GM23338 (cell line): ENCODE measurements at regions not wholly inside any gene's neighbourhood (a gene's known extent, or its start where the extent isn't known, plus 50 kb on each side); places are given as distances from the start of the nearest gene placed in this dataset.
A peak's percentile ranks its signal among the peaks of the same experiment; 100 is the strongest.

Experiments used
- ATAC-seq: fragments of 200-7000 bp; cut with Tn5 transposase; 3 replicates; pipeline ENCODE4 v1.9.1; 2020
- DNase-seq: peaks from one replicate; pipeline ENCODE4 v3.0.0-alpha.2; 2015; ENCODE audit warnings: low spot score
- H2AFZ ChIP-seq: fragments of 200-600 bp; sonication (generic); 2 replicates; pipeline ENCODE4 v1.8.0; 2016; ENCODE audit warnings: antibody characterized with exemption, mild to moderate bottlenecking, moderate library complexity
- H3F3A ChIP-seq: fragments of 200-600 bp; sonication (generic); replicated peaks from 2 replicates; pipeline ENCODE4 v1.8.0; 2017; ENCODE audit warnings: antibody characterized with exemption, mixed run types, low read depth
- H3K27ac ChIP-seq: fragments of 200-600 bp; sonication (generic); 2 replicates; pipeline ENCODE4 v1.6.1; 2016; ENCODE audit warnings: low read depth
- H3K27me3 ChIP-seq: fragments of 200-600 bp; sonication (generic); 2 replicates; pipeline ENCODE4 v1.8.0; 2016; ENCODE audit warnings: mild to moderate bottlenecking, mixed run types, moderate library complexity; ENCODE audit not compliant: insufficient read depth
- H3K36me3 ChIP-seq: fragments of 200-600 bp; sonication (generic); 2 replicates; pipeline ENCODE4 v1.8.0; 2016; ENCODE audit warnings: mild to moderate bottlenecking; ENCODE audit not compliant: insufficient read depth
- H3K4me1 ChIP-seq: fragments of 200-600 bp; sonication (generic); 2 replicates; pipeline ENCODE4 v1.8.0; 2016; ENCODE audit warnings: mild to moderate bottlenecking, moderate library complexity; ENCODE audit not compliant: insufficient read depth
- H3K4me2 ChIP-seq: fragments of 200-600 bp; sonication (generic); 2 replicates; pipeline ENCODE4 v1.7.1; 2017; ENCODE audit warnings: mixed run types
- H3K4me3 ChIP-seq: fragments of 200-600 bp; sonication (generic); 2 replicates; pipeline ENCODE4 v1.6.1; 2016; ENCODE audit warnings: mixed run types
- H3K79me2 ChIP-seq: fragments of 200-600 bp; sonication (generic); replicated peaks from 2 replicates; pipeline ENCODE4 v1.8.0; 2017; ENCODE audit warnings: mild to moderate bottlenecking; ENCODE audit not compliant: insufficient read depth
- H3K9me2 ChIP-seq: fragments of 200-600 bp; sonication (generic); 2 replicates; pipeline ENCODE4 v1.8.0; 2017; ENCODE audit not compliant: insufficient read depth
- H4K20me1 ChIP-seq: fragments of 200-600 bp; sonication (generic); replicated peaks from 2 replicates; pipeline ENCODE4 v1.8.0; 2017; ENCODE audit warnings: mild to moderate bottlenecking; ENCODE audit not compliant: insufficient read depth
- H3K27ac Mint-ChIP-seq: 2 replicates; pipeline ENCODE4 v1.8.0; 2020; ENCODE audit warnings: inconsistent platforms, mild to moderate bottlenecking, moderate library complexity, mixed read lengths
- H3K27me3 Mint-ChIP-seq: 3 replicates; pipeline ENCODE4 v1.8.0; 2022; ENCODE audit warnings: low read depth, mild to moderate bottlenecking, moderate library complexity, mixed read lengths, inconsistent platforms; ENCODE audit not compliant: insufficient read depth, poor library complexity
- H3K36me3 Mint-ChIP-seq: 3 replicates; pipeline ENCODE4 v1.8.0; 2021; ENCODE audit warnings: low read depth, mild to moderate bottlenecking, inconsistent platforms, moderate library complexity, mixed read lengths
- H3K4me1 Mint-ChIP-seq: 3 replicates; pipeline ENCODE4 v1.8.0; 2020; ENCODE audit warnings: mild to moderate bottlenecking, inconsistent platforms, mixed read lengths
- H3K4me3 Mint-ChIP-seq: 3 replicates; pipeline ENCODE4 v1.8.0; 2021; ENCODE audit warnings: moderate library complexity, mild to moderate bottlenecking, inconsistent platforms, mixed read lengths
- H3K9me3 Mint-ChIP-seq: 3 replicates; pipeline ENCODE4 v1.8.0; 2020; ENCODE audit warnings: moderate library complexity, mild to moderate bottlenecking, inconsistent platforms, mixed read lengths
- CREB1 ChIP-seq: fragments of 250-450 bp; sonication (Bioruptor Pico); IDR thresholded peaks from 2 replicates; pipeline ENCODE4 v1.5.0; 2020; ENCODE audit warnings: low read depth, mild to moderate bottlenecking, moderate library complexity
- CTCF ChIP-seq, 2 experiments: fragments of 200-600 bp in 1 of 2; sonication (generic) in 1 of 2; conservative IDR thresholded peaks; 2 replicates each; pipeline versions ENCODE4 v1.5.1 to v1.6.1; 2016 to 2017; ENCODE audit warnings: antibody characterized with exemption in 2 of 2, low read depth in 2 of 2, mild to moderate bottlenecking in 2 of 2, moderate library complexity in 1 of 2
- ETS1 ChIP-seq: IDR thresholded peaks from 2 replicates; pipeline ENCODE4 v1.6.1; 2016; ENCODE audit warnings: antibody characterized with exemption
- EZH2 ChIP-seq: fragments of 200-600 bp; sonication (generic); IDR thresholded peaks from one replicate; pipeline ENCODE4 v1.8.0; 2017; ENCODE audit warnings: antibody characterized with exemption, mild to moderate bottlenecking, low read depth; ENCODE audit not compliant: unreplicated experiment
- EZH2phosphoT487 ChIP-seq: fragments of 200-600 bp; sonication (generic); IDR thresholded peaks from one replicate; pipeline ENCODE4 v1.8.1; 2018; ENCODE audit warnings: antibody characterized with exemption; ENCODE audit not compliant: unreplicated experiment
- JUNB ChIP-seq: IDR thresholded peaks from one replicate; pipeline ENCODE4 v1.6.1; 2016; ENCODE audit warnings: antibody characterized with exemption; ENCODE audit not compliant: unreplicated experiment
- NANOG ChIP-seq: IDR thresholded peaks from 2 replicates; pipeline ENCODE4 v1.6.1; 2016; ENCODE audit warnings: antibody characterized with exemption, borderline replicate concordance
- POLR2AphosphoS5 ChIP-seq: IDR thresholded peaks from 2 replicates; pipeline ENCODE4 v1.6.1; 2016; ENCODE audit warnings: antibody characterized with exemption, low read depth
- REST ChIP-seq: IDR thresholded peaks from one replicate; pipeline ENCODE4 v1.6.1; 2018; ENCODE audit warnings: antibody characterized with exemption; ENCODE audit not compliant: unreplicated experiment
- STAT1 ChIP-seq: IDR thresholded peaks from one replicate; pipeline ENCODE4 v1.6.1; 2016; ENCODE audit warnings: antibody characterized with exemption; ENCODE audit not compliant: unreplicated experiment
- ZNF114 ChIP-seq: fragments of 250-450 bp; sonication (Bioruptor Pico); IDR thresholded peaks from 2 replicates; pipeline ENCODE4 v1.5.0; 2020; ENCODE audit warnings: mild to moderate bottlenecking, moderate library complexity
- ZNF331 ChIP-seq: fragments of 250-450 bp; sonication (Bioruptor Pico); IDR thresholded peaks from 2 replicates; pipeline ENCODE4 v1.5.0; 2020; ENCODE audit warnings: low read depth, mild to moderate bottlenecking, moderate library complexity

GRCh38 chrX:20330545-20330944 is 63.8 kb upstream of the RPS6KA3 start:
- Mint-ChIP-seq H3K27me3 (peaks cover 49% of the 10 kb centered on the region), H3K4me1 (peaks cover 15% of the 10 kb centered on the region), H3K27ac (no peak overlapping the region), H3K36me3 (no peaks in the 10 kb centered on the region), H3K4me3 (no peak overlapping the region), H3K9me3 (no peaks in the 10 kb centered on the region; the same call in 2 of the 3 replicates)
- H4K20me1 ChIP-seq = no peaks in the 10 kb centered on the region
- H3K79me2 ChIP-seq = no peaks in the 10 kb centered on the region
- H3K4me1 ChIP-seq = peaks cover 2% of the 10 kb centered on the region; the same call in 1 of the 2 replicates
- H3F3A ChIP-seq = no peaks in the 10 kb centered on the region
- H3K36me3 ChIP-seq = no peaks in the 10 kb centered on the region
- no peak overlapping the region for H3K4me3 ChIP-seq
- H3K27ac ChIP-seq = no peak overlapping the region
- TF ChIP-seq NANOG = no peak
- no peak for TF ChIP-seq CTCF (conservative IDR thresholded peaks at IDR 0.05; ENCODE audit: low read depth in 2 of 2)
- TF ChIP-seq ZNF114 (CRISPR knock-in tag) = no peak
- no peak for TF ChIP-seq POLR2AphosphoS5
- H2AFZ ChIP-seq = no peak overlapping the region
- no peak overlapping the region for H3K4me2 ChIP-seq
- peaks cover 60% of the 10 kb centered on the region for H3K27me3 ChIP-seq
- H3K9me2 ChIP-seq = no peaks in the 10 kb centered on the region
- DNase-seq (peak; percentile 15), ATAC-seq (peak; percentile 89)

- Histone ChIP-seq H3K27ac (no peak overlapping the region), H3K36me3 (no peaks in the 10 kb centered on the region), H4K20me1 (no peaks in the 10 kb centered on the region), H3K79me2 (no peaks in the 10 kb centered on the region), H2AFZ (no peak overlapping the region), H3K27me3 (peaks cover 54% of the 10 kb centered on the region), H3K4me3 (no peak overlapping the region), H3K4me2 (no peak overlapping the region), H3K9me2 (no peaks in the 10 kb centered on the region), H3K4me1 (peaks cover 2% of the 10 kb centered on the region; the same call in 1 of the 2 replicates), H3F3A (no peaks in the 10 kb centered on the region)
- Mint-ChIP-seq H3K9me3 (no peaks in the 10 kb centered on the region; the same call in 2 of the 3 replicates), H3K4me3 (no peak overlapping the region), H3K27ac (no peak overlapping the region), H3K27me3 (peaks cover 41% of the 10 kb centered on the region), H3K36me3 (no peaks in the 10 kb centered on the region), H3K4me1 (peaks cover 15% of the 10 kb centered on the region)
- ATAC-seq (no peak), DNase-seq (no peak)
- TF ChIP-seq EZH2phosphoT487 = no peak
- TF ChIP-seq ZNF331 = no peak
- TF ChIP-seq NANOG = no peak
- TF ChIP-seq REST = no peak
- no peak for TF ChIP-seq CREB1
- TF ChIP-seq ZNF114 (CRISPR knock-in tag) = no peak
- TF ChIP-seq POLR2AphosphoS5 = no peak
- no peak for TF ChIP-seq JUNB
- no peak for TF ChIP-seq STAT1
- TF ChIP-seq CTCF (conservative IDR thresholded peaks at IDR 0.05; ENCODE audit: low read depth in 2 of 2) = no peak
- no peak for TF ChIP-seq ETS1
- no peak for TF ChIP-seq EZH2
Measured at GRCh38 chrX:20329435-20329834, 62.7 kb upstream of the RPS6KA3 start.
